Activated CD8-positive, alpha-beta T cell treated with anti-CD3 and anti-CD28 coated beads for 36 hours (primary cell): ENCODE measurements at regions not wholly inside any gene's neighbourhood (a gene's known extent, or its start where the extent isn't known, plus 50 kb on each side); places are given as distances from the start of the nearest gene placed in this dataset.
"Not testable (repeated sequence)": the region's sequence is repeated elsewhere in the genome, so short reads cannot be mapped to it uniquely, and the experiment has no call there.

Experiments used
- ATAC-seq: fragments of 200-7000 bp; cut with Tn5 transposase; one replicate; pipeline ENCODE4 v1.10.0; 2021; ENCODE audit warnings: mild to moderate bottlenecking, moderate library complexity
- CTCF ChIA-PET: fragments of 350-600 bp; sonication (Branson Sonifier 250); formaldehyde crosslinking; loops from one replicate; lab custom pipeline; 2021; ENCODE audit warnings: antibody characterized with exemption; lab: Charles Lee
- POLR2A ChIA-PET: fragments of 350-600 bp; sonication (Branson Sonifier 250); formaldehyde crosslinking; loops from one replicate; lab custom pipeline; 2021; ENCODE audit warnings: antibody characterized with exemption; lab: Charles Lee
- DNase-seq: peaks from one replicate; pipeline ENCODE4 v3.0.0-alpha.2; 2020
- H3K27ac Mint-ChIP-seq: one replicate; pipeline ENCODE4 v1.8.0; 2021; ENCODE audit warnings: mild to moderate bottlenecking, mixed read lengths
- H3K27me3 Mint-ChIP-seq: one replicate; pipeline ENCODE4 v1.8.0; 2021; ENCODE audit warnings: mixed read lengths
- H3K36me3 Mint-ChIP-seq: one replicate; pipeline ENCODE4 v1.8.0; 2021; ENCODE audit warnings: low read depth, mixed read lengths
- H3K4me1 Mint-ChIP-seq: one replicate; pipeline ENCODE4 v1.8.0; 2021; ENCODE audit warnings: low read depth, mixed read lengths
- H3K4me3 Mint-ChIP-seq: one replicate; pipeline ENCODE4 v1.8.0; 2021; ENCODE audit warnings: mild to moderate bottlenecking, moderate library complexity, mixed read lengths
- H3K9me3 Mint-ChIP-seq: one replicate; pipeline ENCODE4 v1.8.0; 2021; ENCODE audit warnings: mixed read lengths
- CTCF ChIP-seq: fragments of 200-600 bp; IDR thresholded peaks from one replicate; pipeline ENCODE4 v1.8.0; 2022; ENCODE audit warnings: antibody characterized with exemption, mild to moderate bottlenecking
- intact Hi-C: fragments of 100-400 bp; cut with micrococcal nuclease; formaldehyde crosslinking; loops from one replicate; pipeline ENCODE4 v1.10.0; 2022

GRCh38 chr3:145911016-145911415 lies 250.0 kb downstream of the PLOD2 start:
- H3K4me3 Mint-ChIP-seq, result no peak overlapping the region
- H3K9me3 Mint-ChIP-seq, result no peaks in the 10 kb centered on the region
- intact Hi-C loops, result no loop called here
- no peaks in the 10 kb centered on the region for H3K4me1 Mint-ChIP-seq
- DNase-seq (no peak), ATAC-seq (no peak)
- POLR2A ChIA-PET, result no interaction called here
- H3K36me3 Mint-ChIP-seq, result no peaks in the 10 kb centered on the region
- no peaks in the 10 kb centered on the region for H3K27me3 Mint-ChIP-seq
- CTCF ChIA-PET, result no interaction called here
- no peak for TF ChIP-seq CTCF
- no peak overlapping the region for H3K27ac Mint-ChIP-seq

- intact Hi-C loops, result no loop called here
- no peak for DNase-seq
- ChIA-PET POLR2A (no interaction called here), CTCF (no interaction called here)
- Mint-ChIP-seq H3K27ac (no peak overlapping the region), H3K27me3 (no peaks in the 10 kb centered on the region), H3K9me3 (no peaks in the 10 kb centered on the region), H3K4me3 (no peak overlapping the region), H3K36me3 (no peaks in the 10 kb centered on the region), H3K4me1 (no peaks in the 10 kb centered on the region)
- no peak for TF ChIP-seq CTCF
- ATAC-seq, result no peak
These were observed 245.2 kb downstream of the PLOD2 start for GRCh38 chr3:145915787-145916186.

- H3K27me3 Mint-ChIP-seq, H3K27ac Mint-ChIP-seq, H3K4me3 Mint-ChIP-seq, intact Hi-C loops, H3K9me3 Mint-ChIP-seq, H3K4me1 Mint-ChIP-seq, DNase-seq, POLR2A ChIA-PET, CTCF ChIA-PET, ATAC-seq, H3K36me3 Mint-ChIP-seq: not testable (repeated sequence)
These were observed 233.2 kb downstream of the PLOD2 start for GRCh38 chr3:145927736-145928135.

GRCh38 chr3:145936971-145937370 lies 224.0 kb downstream of the PLOD2 start:
- Mint-ChIP-seq H3K4me3 (no peak overlapping the region), H3K27me3 (no peaks in the 10 kb centered on the region), H3K27ac (no peak overlapping the region), H3K9me3 (peaks cover 7% of the 10 kb centered on the region), H3K4me1 (no peaks in the 10 kb centered on the region), H3K36me3 (no peaks in the 10 kb centered on the region)
- DNase-seq (no peak), ATAC-seq (no peak)
- intact Hi-C loops, result no loop called here
- TF ChIP-seq CTCF, result no peak
- POLR2A ChIA-PET, result no interaction called here
- CTCF ChIA-PET, result no interaction called here

GRCh38 chr3:145939431-145939830 lies 221.6 kb downstream of the PLOD2 start:
- CTCF ChIA-PET, result no interaction called here
- POLR2A ChIA-PET, result no interaction called here
- ATAC-seq (no peak), DNase-seq (no peak)
- no peak overlapping the region for H3K27ac Mint-ChIP-seq
- no peaks in the 10 kb centered on the region for H3K27me3 Mint-ChIP-seq
- intact Hi-C loops, result no loop called here
- TF ChIP-seq CTCF, result no peak
- no peaks in the 10 kb centered on the region for H3K4me1 Mint-ChIP-seq
- peaks cover 7% of the 10 kb centered on the region for H3K9me3 Mint-ChIP-seq
- H3K36me3 Mint-ChIP-seq, result no peaks in the 10 kb centered on the region
- no peak overlapping the region for H3K4me3 Mint-ChIP-seq

GRCh38 chr3:145942052-145942451 lies 218.9 kb downstream of the PLOD2 start:
- no peak for TF ChIP-seq CTCF
- no peak for DNase-seq
- no peaks in the 10 kb centered on the region for H3K9me3 Mint-ChIP-seq
- no peak overlapping the region for H3K27ac Mint-ChIP-seq
- H3K27me3 Mint-ChIP-seq, result no peaks in the 10 kb centered on the region
- intact Hi-C loops, result no loop called here
- H3K4me1 Mint-ChIP-seq, result no peaks in the 10 kb centered on the region
- H3K36me3 Mint-ChIP-seq, result no peaks in the 10 kb centered on the region
- H3K4me3 Mint-ChIP-seq, result no peak overlapping the region
- ChIA-PET CTCF (no interaction called here), POLR2A (no interaction called here)
- no peak for ATAC-seq
